ENCODE measurements at regions not wholly inside any gene's neighbourhood (a gene's known extent, or its start where the extent isn't known, plus 50 kb on each side); places are given as distances from the start of the nearest gene placed in this dataset.
"Not testable (repeated sequence)": the region's sequence is repeated elsewhere in the genome, so short reads cannot be mapped to it uniquely, and the experiment has no call there.

DNA sequence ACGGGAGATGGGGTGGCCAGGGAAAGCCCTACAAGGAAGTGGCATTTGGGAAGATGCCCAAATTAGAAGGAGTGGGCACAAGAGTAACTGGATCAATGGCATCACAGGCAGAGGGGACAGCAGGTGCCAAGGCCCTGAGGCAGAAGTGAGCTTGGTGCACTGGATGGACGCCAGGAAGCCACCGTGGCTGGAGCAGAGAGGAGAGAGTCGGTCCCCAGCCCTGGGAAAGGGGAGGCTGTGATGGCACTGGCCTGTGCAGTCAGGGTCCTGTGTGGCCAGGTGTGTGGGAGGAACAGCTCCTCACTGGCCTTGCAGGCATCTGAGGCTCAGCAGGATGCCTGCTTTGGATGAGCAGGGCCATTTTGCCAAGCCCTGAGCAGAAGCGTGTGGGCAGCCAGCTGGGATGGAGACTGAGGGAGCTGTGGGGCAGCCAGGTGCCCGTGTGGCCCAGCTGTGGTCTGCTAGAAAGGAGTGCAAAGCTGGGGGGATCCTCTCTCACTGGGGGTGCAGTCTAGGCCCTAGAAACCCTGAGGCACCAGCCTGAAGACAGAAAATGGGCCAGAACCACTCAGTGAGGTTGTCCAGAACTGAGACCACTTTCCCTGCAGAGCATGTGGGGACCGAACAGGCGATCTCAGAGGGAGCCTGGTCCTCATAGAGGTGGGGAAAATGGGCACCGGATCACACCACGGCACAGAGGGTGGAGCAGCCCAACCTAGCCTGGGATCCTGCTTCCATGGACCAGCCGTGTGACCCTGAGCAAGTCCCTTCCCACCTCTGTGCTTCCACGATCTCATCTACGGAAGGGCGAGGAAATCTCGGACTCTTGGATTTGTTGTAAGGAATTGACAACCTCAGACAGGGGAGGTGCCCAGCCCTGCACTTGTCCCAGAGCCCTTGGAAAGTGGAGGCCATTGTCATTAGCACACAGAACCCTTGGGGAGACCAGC is 78.6 kb upstream of the RTL6 start:
- peak; percentile 30 for DNase-seq (ENCODE audit: low spot score)

DNA sequence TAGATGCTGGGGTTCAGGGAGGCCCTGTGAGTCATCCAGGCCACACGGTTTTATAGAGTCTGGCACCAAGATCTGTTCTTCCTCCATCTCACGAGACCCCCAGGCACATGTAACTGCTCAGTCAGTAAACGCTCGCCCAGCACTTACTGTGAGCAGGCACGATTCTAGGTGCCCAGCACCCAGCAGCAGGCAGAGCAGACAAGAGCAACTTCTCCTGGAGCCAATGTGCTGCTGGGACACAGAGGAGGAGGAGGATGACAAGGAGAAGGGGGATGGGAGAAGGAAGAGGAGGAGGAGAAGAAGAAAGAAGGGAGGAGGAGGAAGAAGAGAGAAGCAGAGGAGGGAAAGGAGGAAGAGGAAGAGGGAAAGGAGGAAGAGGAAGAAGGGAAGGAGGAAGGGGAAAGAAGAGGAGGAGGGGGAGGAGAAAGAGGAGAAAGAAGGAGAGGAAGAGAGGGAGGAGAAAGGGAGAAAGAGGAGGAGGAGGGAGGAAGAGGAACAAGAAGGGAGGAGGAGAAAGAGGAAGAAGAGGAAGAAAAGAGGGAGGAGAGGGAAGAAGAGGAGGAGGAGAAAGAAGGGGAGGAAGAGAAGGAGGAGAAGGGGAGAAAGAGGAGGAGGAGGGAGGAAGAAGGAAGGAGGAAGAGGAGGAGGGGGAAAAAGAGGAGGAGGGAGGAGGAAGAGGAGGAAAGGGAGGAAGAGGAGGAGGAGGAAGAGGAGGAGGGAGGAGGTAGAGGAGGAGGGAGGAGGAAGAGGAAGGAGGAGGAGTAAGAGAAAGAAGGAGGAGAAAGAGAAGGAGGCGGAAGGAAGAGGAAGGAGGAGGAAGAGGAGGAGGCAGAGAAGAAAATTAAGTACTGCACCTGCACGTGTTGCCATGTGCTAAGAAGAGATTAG is 77.6 kb upstream of the RTL6 start:
- DNase-seq (ENCODE audit: low spot score) = peak; percentile 11

DNA sequence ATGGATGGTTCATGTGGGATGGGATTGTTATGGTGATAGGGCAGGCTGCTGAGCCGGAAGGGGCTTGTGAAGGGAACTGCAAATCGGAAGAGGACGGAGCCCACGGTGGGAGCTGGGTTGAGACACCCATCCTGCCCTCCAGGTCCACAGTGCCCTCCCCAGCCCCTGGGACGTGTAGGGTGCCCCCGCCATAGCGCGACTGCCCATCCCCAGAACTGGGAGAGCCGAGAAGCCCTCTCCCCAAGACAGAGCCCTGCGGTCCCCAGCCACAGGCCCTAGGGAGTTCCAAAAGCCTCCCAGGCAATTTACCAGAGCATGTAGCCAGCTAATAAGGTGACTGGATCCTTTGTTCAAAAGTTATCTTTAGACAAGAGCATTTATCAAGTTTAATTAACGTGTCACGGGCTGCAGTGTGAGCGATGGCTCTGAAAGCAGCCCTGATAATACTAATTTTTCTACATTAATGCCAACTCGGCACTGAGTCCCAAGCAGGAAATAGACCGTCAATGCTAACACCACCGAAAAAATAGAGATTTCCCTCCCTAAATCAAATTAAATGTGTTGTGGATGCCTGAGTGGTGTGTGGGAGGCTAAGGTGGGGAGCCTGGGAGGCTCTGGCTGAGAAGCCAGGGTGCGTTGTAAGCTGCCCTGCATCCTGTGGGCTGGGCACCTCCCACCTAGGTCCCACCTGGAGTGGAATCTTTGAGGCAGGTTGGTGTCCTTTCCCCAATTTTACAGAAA is 76.8 kb upstream of the RTL6 start:
- no peak for DNase-seq (ENCODE audit: low spot score)

GRCh38 chr22:44574057-44574639 is 76.1 kb upstream of the RTL6 start:
- no peak for DNase-seq (ENCODE audit: low spot score)

GRCh38 chr22:44573451-44573850 is 75.4 kb upstream of the RTL6 start:
- no peak for DNase-seq (ENCODE audit: low spot score)

GRCh38 chr22:44572414-44573207 is 74.6 kb upstream of the RTL6 start:
- DNase-seq (ENCODE audit: low spot score) = no peak

GRCh38 chr22:44571566-44572413 is 73.8 kb upstream of the RTL6 start:
- DNase-seq (ENCODE audit: low spot score) = no peak

- no peak for DNase-seq (ENCODE audit: low spot score)
Measured at GRCh38 chr22:44570476-44571445, 72.7 kb upstream of the RTL6 start.

- no peak for DNase-seq (ENCODE audit: low spot score)
Measured at GRCh38 chr22:44569561-44569991, 71.5 kb upstream of the RTL6 start.

DNA sequence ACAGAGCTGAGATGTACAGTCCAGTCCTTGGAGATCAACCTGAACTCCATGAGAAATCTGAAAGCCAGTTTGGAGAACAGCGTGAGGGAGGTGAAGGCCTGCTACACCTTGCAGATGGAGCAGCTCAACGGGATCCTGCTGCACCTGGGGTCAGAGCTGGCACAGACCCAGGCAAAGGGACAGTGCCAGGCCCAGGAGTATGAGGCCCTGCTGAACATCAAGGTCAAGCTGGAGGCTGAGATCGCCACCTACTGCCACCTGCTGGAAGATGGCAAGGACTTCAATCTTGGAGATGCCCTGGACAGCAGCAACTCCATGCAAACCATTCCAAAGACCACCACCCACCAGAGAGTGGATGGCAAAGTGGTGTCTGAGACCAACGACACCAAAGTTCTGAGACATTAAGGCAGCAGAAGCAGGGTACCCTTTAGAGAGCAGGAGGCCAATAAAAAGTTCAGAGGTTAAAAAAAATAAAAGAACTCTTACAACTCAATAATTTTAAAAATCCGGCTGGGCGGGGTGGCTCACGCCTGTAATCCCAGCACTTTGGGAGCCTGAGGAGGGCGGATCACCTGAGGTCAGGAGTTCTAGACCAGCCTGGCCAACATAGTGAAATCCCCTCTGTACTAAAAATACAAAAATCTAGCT is 69.9 kb upstream of the RTL6 start:
- no peak for DNase-seq (ENCODE audit: low spot score)

DNA sequence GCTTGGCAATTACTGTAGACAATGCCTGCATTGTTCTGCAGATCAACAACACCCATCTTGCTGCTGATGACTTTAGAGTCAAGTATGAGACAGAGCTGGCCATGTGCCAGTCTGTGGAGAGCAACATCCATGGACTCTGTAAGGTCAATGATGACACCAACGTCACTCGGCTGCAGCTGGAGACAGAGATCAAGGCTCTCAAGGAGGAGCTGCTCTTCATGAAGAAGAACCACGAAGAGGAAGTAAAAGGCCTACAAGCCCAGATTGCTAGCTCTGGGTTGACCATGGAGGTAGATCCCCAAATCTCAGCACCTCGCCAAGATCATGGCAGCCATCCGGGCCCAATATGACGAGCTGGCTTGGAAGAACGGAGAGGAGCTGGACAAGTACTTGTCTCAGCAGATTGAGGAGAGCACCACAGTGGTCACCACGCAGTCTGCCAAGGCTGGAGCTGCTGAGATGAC is 69.4 kb upstream of the RTL6 start:
- DNase-seq (ENCODE audit: low spot score) = not testable (repeated sequence)

DNA sequence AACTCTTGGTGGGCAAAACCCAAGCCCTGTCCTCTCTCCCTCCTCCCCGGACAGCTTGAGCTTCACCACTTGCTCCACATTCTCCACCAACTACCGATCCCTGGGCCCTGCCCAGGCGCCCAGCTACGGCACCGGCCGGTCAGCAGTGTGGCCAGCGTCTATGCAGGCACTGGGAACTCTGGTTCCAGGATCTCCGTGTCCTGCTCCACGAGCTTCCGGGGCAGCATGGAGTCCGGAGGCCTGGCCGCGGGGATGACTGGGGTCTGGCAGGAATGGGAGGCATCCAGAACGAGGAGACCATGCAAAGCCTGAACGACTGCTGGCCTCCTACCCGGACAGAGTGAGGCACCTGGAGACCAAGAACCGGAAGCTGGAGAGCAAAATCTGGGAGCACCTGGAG is 68.9 kb upstream of the RTL6 start:
- DNase-seq (ENCODE audit: low spot score) = no peak

DNA sequence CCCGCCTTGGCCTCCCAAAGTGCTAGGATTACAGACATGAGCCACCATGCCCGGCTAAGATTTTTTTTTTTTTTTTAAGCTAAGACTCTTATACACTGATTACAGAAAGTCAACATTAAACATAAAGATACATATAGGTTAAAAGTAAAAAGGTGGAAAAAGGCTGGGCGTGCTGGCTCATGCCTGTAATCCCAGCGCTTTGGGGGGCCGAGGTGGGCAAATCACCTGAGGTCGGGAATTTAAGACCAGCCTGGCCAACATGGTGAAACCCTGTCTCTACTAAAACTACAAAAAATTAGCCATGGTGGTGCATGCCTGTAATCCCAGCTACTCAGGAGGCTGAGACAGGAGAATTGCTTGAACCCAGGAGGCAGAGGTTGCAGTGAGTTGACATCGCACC is 64.6 kb upstream of the RTL6 start:
- DNase-seq (ENCODE audit: low spot score) = not testable (repeated sequence)

DNA sequence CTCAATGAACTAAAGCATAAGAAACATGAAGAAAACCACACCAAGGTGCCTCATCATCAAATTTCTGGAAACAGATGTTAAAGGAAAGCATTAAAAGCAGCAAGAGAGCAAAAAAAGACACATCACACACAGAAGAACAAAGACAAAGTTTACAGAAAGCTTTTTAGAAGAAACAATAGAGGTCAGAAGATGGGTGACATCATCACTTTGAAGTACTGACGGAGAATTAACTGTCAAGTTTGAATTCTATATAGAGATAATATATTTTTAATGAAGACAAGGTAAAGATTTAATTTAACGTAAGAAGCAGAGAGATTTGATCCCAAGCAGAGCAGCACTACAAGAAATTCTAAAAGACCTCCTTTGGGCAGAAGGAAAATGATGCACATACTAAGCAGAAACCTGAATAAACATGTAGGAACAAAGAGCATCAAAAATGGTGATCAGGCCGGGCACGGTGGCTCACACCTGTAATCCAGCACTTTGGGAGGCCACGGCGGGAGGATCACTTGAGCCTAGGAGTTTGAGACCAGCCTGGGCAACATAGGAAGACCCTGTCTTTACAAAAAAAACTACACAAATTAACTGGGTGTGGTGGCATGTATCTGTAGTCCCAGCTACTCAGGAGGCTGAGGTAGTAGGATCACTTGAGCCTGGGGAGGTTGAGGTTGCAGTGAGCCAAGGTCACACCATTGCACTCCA is 63.3 kb upstream of the RTL6 start:
- DNase-seq (ENCODE audit: low spot score) = no peak

- not testable (repeated sequence) for DNase-seq (ENCODE audit: low spot score)
Measured at GRCh38 chr22:44558671-44559070, 60.6 kb upstream of the RTL6 start.

- DNase-seq (ENCODE audit: low spot score) = not testable (repeated sequence)
Measured at GRCh38 chr22:44557872-44558271, 59.8 kb upstream of the RTL6 start.

DNA sequence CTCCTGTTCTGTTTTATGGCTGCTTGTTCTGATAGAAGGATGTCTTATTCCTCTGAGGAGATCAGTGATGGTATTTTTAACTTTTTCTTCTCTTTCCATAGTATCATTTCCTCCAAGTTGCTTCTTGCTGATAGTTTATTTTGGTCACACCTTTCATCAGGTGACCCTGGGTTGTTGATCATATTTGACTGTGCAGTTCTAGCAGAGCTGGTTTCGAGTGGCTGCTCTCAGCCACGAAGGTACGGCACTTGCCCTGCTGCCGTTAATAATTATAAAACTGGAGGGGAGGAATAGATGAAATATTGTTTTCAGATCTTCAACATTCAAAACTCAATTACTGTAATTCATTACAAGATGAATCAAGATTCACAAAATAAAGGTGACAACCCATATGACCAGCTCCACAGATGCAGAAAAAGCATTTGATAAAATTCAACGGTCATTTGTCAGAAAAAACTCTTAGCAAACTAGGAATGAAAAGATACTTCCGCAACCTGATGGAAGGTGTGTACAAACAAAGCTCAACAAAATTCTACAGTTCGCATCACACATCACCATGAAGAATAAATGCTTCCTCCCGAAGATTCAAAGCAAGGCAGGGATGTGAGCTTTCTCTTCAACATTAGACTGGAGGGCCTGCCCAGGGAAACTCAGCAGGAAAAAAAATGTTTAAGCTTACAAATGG is 59.2 kb upstream of the RTL6 start:
- no peak for DNase-seq (ENCODE audit: low spot score)

Data from D341Med (cell line).